ENCODE measurements at regions not wholly inside any gene's neighbourhood (a gene's known extent, or its start where the extent isn't known, plus 50 kb on each side); places are given as distances from the start of the nearest gene placed in this dataset.

- ChIA-PET CTCF (no interaction called here), POLR2A (no interaction called here)
- H3K9me3 Mint-ChIP-seq = peaks cover 0 to 1% (median 0%) of the 10 kb centered on the region in 11 donors
- peaks cover 37 to 60% (median 43%) of the 10 kb centered on the region in 5 donors for H3K27me3 Mint-ChIP-seq
- H3K9me3 ChIP-seq (ENCODE audit: control insufficient read depth in 2 of 3, low read length in 3 of 3) = no peaks in the 10 kb centered on the region
- no peak overlapping the region for H3K27ac ChIP-seq (ENCODE audit: low read depth, low read length)
- H3K4me3 Mint-ChIP-seq = no peak overlapping the region
- intact Hi-C loops (cut with micrococcal nuclease) = no loop called here
- no peaks in the 10 kb centered on the region for H3K4me1 Mint-ChIP-seq
- no peaks in the 10 kb centered on the region for H3K4me1 ChIP-seq (ENCODE audit: control insufficient read depth in 2 of 2, insufficient read depth in 2 of 2, low read length in 2 of 2)
- no peak for DNase-seq
- no peak overlapping the region for H3K27ac Mint-ChIP-seq
- H3K36me3 Mint-ChIP-seq = no peaks in the 10 kb centered on the region
- no peak overlapping the region for H3K4me3 ChIP-seq (ENCODE audit: low read length)
- peaks cover 0 to 2% of the 10 kb centered on the region in 2 donors for H3K27me3 ChIP-seq (ENCODE audit: control insufficient read depth in 2 of 2, insufficient read depth in 2 of 2, low read length in 2 of 2)
- ATAC-seq = no peak
- no peaks in the 10 kb centered on the region for H3K36me3 ChIP-seq (ENCODE audit: control insufficient read depth in 2 of 3, insufficient read depth in 3 of 3, low read length in 3 of 3)
These were observed 93.1 kb upstream of the CCL1 start for GRCh38 chr17:34456121-34456520.

- Mint-ChIP-seq H3K27me3 (peaks cover 36 to 61% (median 47%) of the 10 kb centered on the region in 5 donors), H3K9me3 (peaks cover 0 to 1% (median 0%) of the 10 kb centered on the region in 11 donors), H3K4me3 (no peak overlapping the region), H3K36me3 (no peaks in the 10 kb centered on the region), H3K4me1 (no peaks in the 10 kb centered on the region), H3K27ac (no peak overlapping the region)
- ChIA-PET POLR2A (no interaction called here), CTCF (no interaction called here)
- Histone ChIP-seq H3K36me3 (ENCODE audit: control insufficient read depth in 2 of 3, insufficient read depth in 3 of 3, low read length in 3 of 3) (no peaks in the 10 kb centered on the region), H3K9me3 (ENCODE audit: control insufficient read depth in 2 of 3, low read length in 3 of 3) (no peaks in the 10 kb centered on the region), H3K27ac (ENCODE audit: low read depth, low read length) (no peak overlapping the region), H3K4me3 (ENCODE audit: low read length) (no peak overlapping the region), H3K27me3 (ENCODE audit: control insufficient read depth in 2 of 2, insufficient read depth in 2 of 2, low read length in 2 of 2) (peaks cover 0 to 2% of the 10 kb centered on the region in 2 donors), H3K4me1 (ENCODE audit: control insufficient read depth in 2 of 2, insufficient read depth in 2 of 2, low read length in 2 of 2) (no peaks in the 10 kb centered on the region)
- no peak for DNase-seq
- intact Hi-C loops (cut with micrococcal nuclease) = no loop called here
- no peak for ATAC-seq
These were observed 89.7 kb upstream of the CCL1 start for GRCh38 chr17:34452769-34453168.

- no peak overlapping the region for H3K27ac Mint-ChIP-seq
- Histone ChIP-seq H3K27ac (ENCODE audit: low read depth, low read length) (no peak overlapping the region), H3K27me3 (ENCODE audit: control insufficient read depth in 2 of 2, insufficient read depth in 2 of 2, low read length in 2 of 2) (peaks cover 0 to 2% of the 10 kb centered on the region in 2 donors), H3K9me3 (ENCODE audit: control insufficient read depth in 2 of 3, low read length in 3 of 3) (no peaks in the 10 kb centered on the region), H3K4me1 (ENCODE audit: control insufficient read depth in 2 of 2, insufficient read depth in 2 of 2, low read length in 2 of 2) (no peaks in the 10 kb centered on the region), H3K4me3 (ENCODE audit: low read length) (no peak overlapping the region), H3K36me3 (ENCODE audit: control insufficient read depth in 2 of 3, insufficient read depth in 3 of 3, low read length in 3 of 3) (no peaks in the 10 kb centered on the region)
- ATAC-seq (no peak), DNase-seq (no peak)
- peaks cover 34 to 55% (median 42%) of the 10 kb centered on the region in 5 donors for H3K27me3 Mint-ChIP-seq
- H3K36me3 Mint-ChIP-seq = no peaks in the 10 kb centered on the region
- CTCF ChIA-PET = no interaction called here
- intact Hi-C loops (cut with micrococcal nuclease) = no loop called here
- H3K9me3 Mint-ChIP-seq = peaks cover 0 to 1% (median 0%) of the 10 kb centered on the region in 11 donors
- no peak overlapping the region for H3K4me3 Mint-ChIP-seq
- no peaks in the 10 kb centered on the region for H3K4me1 Mint-ChIP-seq
- POLR2A ChIA-PET = no interaction called here
These were observed 88.3 kb upstream of the CCL1 start for GRCh38 chr17:34451313-34451712.

- no peaks in the 10 kb centered on the region for H3K36me3 Mint-ChIP-seq
- ATAC-seq (no peak), DNase-seq (no peak)
- Histone ChIP-seq H3K4me3 (ENCODE audit: low read length) (no peak overlapping the region), H3K36me3 (ENCODE audit: control insufficient read depth in 2 of 3, insufficient read depth in 3 of 3, low read length in 3 of 3) (no peaks in the 10 kb centered on the region), H3K27me3 (ENCODE audit: control insufficient read depth in 2 of 2, insufficient read depth in 2 of 2, low read length in 2 of 2) (no peaks in the 10 kb centered on the region), H3K4me1 (ENCODE audit: control insufficient read depth in 2 of 2, insufficient read depth in 2 of 2, low read length in 2 of 2) (no peaks in the 10 kb centered on the region), H3K27ac (ENCODE audit: low read depth, low read length) (no peak overlapping the region), H3K9me3 (ENCODE audit: control insufficient read depth in 2 of 3, low read length in 3 of 3) (no peaks in the 10 kb centered on the region)
- no peak overlapping the region for H3K27ac Mint-ChIP-seq
- H3K9me3 Mint-ChIP-seq = no peaks in the 10 kb centered on the region
- CTCF ChIA-PET = no interaction called here
- intact Hi-C loops (cut with micrococcal nuclease) = no loop called here
- no peaks in the 10 kb centered on the region for H3K4me1 Mint-ChIP-seq
- peaks cover 14 to 40% (median 30%) of the 10 kb centered on the region in 5 donors for H3K27me3 Mint-ChIP-seq
- no peak overlapping the region for H3K4me3 Mint-ChIP-seq
- POLR2A ChIA-PET = no interaction called here
These were observed 84.4 kb upstream of the CCL1 start for GRCh38 chr17:34447406-34447805.

GRCh38 chr17:34445101-34445500 is 82.1 kb upstream of the CCL1 start:
- CTCF ChIA-PET = no interaction called here
- POLR2A ChIA-PET = no interaction called here
- Histone ChIP-seq H3K36me3 (ENCODE audit: control insufficient read depth in 2 of 3, insufficient read depth in 3 of 3, low read length in 3 of 3) (no peaks in the 10 kb centered on the region), H3K9me3 (ENCODE audit: control insufficient read depth in 2 of 3, low read length in 3 of 3) (no peaks in the 10 kb centered on the region), H3K27me3 (ENCODE audit: control insufficient read depth in 2 of 2, insufficient read depth in 2 of 2, low read length in 2 of 2) (no peaks in the 10 kb centered on the region), H3K4me3 (ENCODE audit: low read length) (no peak overlapping the region), H3K27ac (ENCODE audit: low read depth, low read length) (no peak overlapping the region), H3K4me1 (ENCODE audit: control insufficient read depth in 2 of 2, insufficient read depth in 2 of 2, low read length in 2 of 2) (no peaks in the 10 kb centered on the region)
- Mint-ChIP-seq H3K4me3 (no peak overlapping the region), H3K27me3 (peaks cover 9 to 53% (median 14%) of the 10 kb centered on the region in 5 donors), H3K27ac (no peak overlapping the region), H3K4me1 (no peaks in the 10 kb centered on the region), H3K9me3 (no peaks in the 10 kb centered on the region), H3K36me3 (no peaks in the 10 kb centered on the region)
- intact Hi-C loops (cut with micrococcal nuclease) = no loop called here
- no peak for DNase-seq
- no peak for ATAC-seq

GRCh38 chr17:34443619-34444469 is 80.8 kb upstream of the CCL1 start:
- Histone ChIP-seq H3K36me3 (ENCODE audit: control insufficient read depth in 2 of 3, insufficient read depth in 3 of 3, low read length in 3 of 3) (no peaks in the 10 kb centered on the region), H3K9me3 (ENCODE audit: control insufficient read depth in 2 of 3, low read length in 3 of 3) (no peaks in the 10 kb centered on the region), H3K27ac (ENCODE audit: low read depth, low read length) (no peak overlapping the region), H3K27me3 (ENCODE audit: control insufficient read depth in 2 of 2, insufficient read depth in 2 of 2, low read length in 2 of 2) (no peaks in the 10 kb centered on the region), H3K4me1 (ENCODE audit: control insufficient read depth in 2 of 2, insufficient read depth in 2 of 2, low read length in 2 of 2) (no peaks in the 10 kb centered on the region), H3K4me3 (ENCODE audit: low read length) (no peak overlapping the region)
- H3K27ac Mint-ChIP-seq = no peak overlapping the region
- ChIA-PET POLR2A (no interaction called here), CTCF (no interaction called here)
- intact Hi-C loops (cut with micrococcal nuclease) = no loop called here
- ATAC-seq (no peak), DNase-seq (no peak)
- peaks cover 5 to 50% (median 9%) of the 10 kb centered on the region in 5 donors for H3K27me3 Mint-ChIP-seq
- no peaks in the 10 kb centered on the region for H3K4me1 Mint-ChIP-seq
- H3K4me3 Mint-ChIP-seq = no peak overlapping the region
- H3K36me3 Mint-ChIP-seq = no peaks in the 10 kb centered on the region
- no peaks in the 10 kb centered on the region for H3K9me3 Mint-ChIP-seq

- H3K27ac ChIP-seq (ENCODE audit: low read depth, low read length) = no peak overlapping the region
- H3K36me3 Mint-ChIP-seq = no peaks in the 10 kb centered on the region
- no peaks in the 10 kb centered on the region for H3K4me1 ChIP-seq (ENCODE audit: control insufficient read depth in 2 of 2, insufficient read depth in 2 of 2, low read length in 2 of 2)
- H3K27ac Mint-ChIP-seq = no peak overlapping the region
- H3K9me3 ChIP-seq (ENCODE audit: control insufficient read depth in 2 of 3, low read length in 3 of 3) = no peaks in the 10 kb centered on the region
- peaks cover 0 to 47% (median 5%) of the 10 kb centered on the region in 5 donors for H3K27me3 Mint-ChIP-seq
- H3K36me3 ChIP-seq (ENCODE audit: control insufficient read depth in 2 of 3, insufficient read depth in 3 of 3, low read length in 3 of 3) = no peaks in the 10 kb centered on the region
- no peaks in the 10 kb centered on the region for H3K4me1 Mint-ChIP-seq
- ATAC-seq = no peak
- CTCF ChIA-PET = no interaction called here
- H3K4me3 Mint-ChIP-seq = no peak overlapping the region
- H3K4me3 ChIP-seq (ENCODE audit: low read length) = no peak overlapping the region
- H3K9me3 Mint-ChIP-seq = no peaks in the 10 kb centered on the region
- H3K27me3 ChIP-seq (ENCODE audit: control insufficient read depth in 2 of 2, insufficient read depth in 2 of 2, low read length in 2 of 2) = no peaks in the 10 kb centered on the region
- intact Hi-C loops (cut with micrococcal nuclease) = no loop called here
- DNase-seq = no peak
- POLR2A ChIA-PET = no interaction called here
These were observed 79.5 kb upstream of the CCL1 start for GRCh38 chr17:34442387-34443111.

Data from naive thymus-derived CD4-positive, alpha-beta T cell (primary cell).